Heart left ventricle (tissue), 16 donors: ENCODE measurements at regions not wholly inside any gene's neighbourhood (a gene's known extent, or its start where the extent isn't known, plus 50 kb on each side); places are given as distances from the start of the nearest gene placed in this dataset.

Experiments used
- ATAC-seq, 4 donors: fragments of 200-7000 bp; cut with Tn5 transposase; one replicate each; pipeline ENCODE4 v1.9.1; 2020 to 2022; ENCODE audit warnings: moderate library complexity in 4 of 4, mild to moderate bottlenecking in 3 of 4, moderate number of reproducible peaks in 1 of 4
- DNase-seq, 5 donors: peaks; one replicate each; pipeline ENCODE4 v3.0.0-alpha.2; 2020
- H3K27ac ChIP-seq, 12 donors: fragments of 200-600 bp; sonication (generic) in 4 of 12; one replicate each; pipeline versions ENCODE4 v1.5.0 to v1.8.0; 2016 to 2022; ENCODE audit warnings: mild to moderate bottlenecking in 2 of 12
- H3K27me3 ChIP-seq, 9 donors: fragments of 200-600 bp; sonication (generic) in 2 of 9; one replicate each; pipeline versions ENCODE4 v1.5.1 to v1.8.0; 2016 to 2022; ENCODE audit warnings: mild to moderate bottlenecking in 3 of 9
- H3K36me3 ChIP-seq, 9 donors: fragments of 200-600 bp; sonication (generic) in 2 of 9; one replicate each; pipeline versions ENCODE4 v1.5.0 to v1.8.0; 2018 to 2022; ENCODE audit warnings: mild to moderate bottlenecking in 2 of 9
- H3K4me1 ChIP-seq, 12 donors: fragments of 200-600 bp; sonication (generic) in 4 of 12; one replicate each; pipeline versions ENCODE4 v1.5.0 to v1.8.0; 2016 to 2022; ENCODE audit warnings: mild to moderate bottlenecking in 3 of 12
- H3K4me3 ChIP-seq, 12 donors: fragments of 200-600 bp; sonication (generic) in 4 of 12; one replicate each; pipeline versions ENCODE4 v1.5.0 to v1.8.0; 2017 to 2022; ENCODE audit warnings: mild to moderate bottlenecking in 9 of 12, moderate library complexity in 4 of 12
- H3K9me3 ChIP-seq, 12 donors: fragments of 200-600 bp; sonication (generic) in 4 of 12; one replicate each; pipeline versions ENCODE4 v1.5.0 to v1.8.0; 2016 to 2022; ENCODE audit warnings: mild to moderate bottlenecking in 1 of 12
- CTCF ChIP-seq, 12 donors: fragments of 200-600 bp; sonication (generic) in 4 of 12; IDR thresholded peaks; one replicate each; pipeline versions ENCODE4 v1.5.0 to v1.8.0; 2018 to 2022; ENCODE audit warnings: antibody characterized with exemption in 12 of 12, mild to moderate bottlenecking in 5 of 12
- POLR2A ChIP-seq, 2 donors: fragments of 450-650 bp; IDR thresholded peaks; one replicate each; pipeline ENCODE4 v1.6.1; 2017; ENCODE audit warnings: antibody characterized with exemption in 2 of 2, mild to moderate bottlenecking in 2 of 2, moderate library complexity in 2 of 2
- WGBS, 4 donors: extraction: QIAGEN DNeasy Blood & Tissue Kit in 2 of 4; methylation state at CpG; one replicate each; pipeline versions ENCODE4 v1.1.5 to v1.1.7; 2013 to 2018; 5-methylcytosine and 5-hydroxymethylcytosine counted together
- intact Hi-C, 10 donors: fragments of 100-400 bp; cut with DNase I; formaldehyde crosslinking; loops; one replicate each; pipeline versions ENCODE4 v1.11.1 to v1.14.2; 2022
- donor health status: ischemic (EF 13 %, LVEDD 7.1; RV severe dilation, severe dysfunction).
- donor health status: healthy with polysubstance abuse.
- donor health status: DM: no; HTN: yes; CAD: no.
- donor health status: DM: no; HTN: no; CAD: no.
- donor health status: ischemic (EF 25% LVEDD 6.9; RV normal size, moderate dysfunction).
- donor health status: ischemic (EF 25% LVEDD 5.7; RV mildly dilated, moderate dysfunction).
- donor health status: healthy.
- donor health status: DM: yes; HTN: yes; CAD: no.
- donor health status: ischemic (EF 35%, LVEDD 5.7; RV mildly dilated, moderate dysfunction).
- donor health status: nonischemic (EF 11% LVEDD 7.7; RV severe dilation, severe dysfunction).
- donor health status: DM: yes; HTN: yes; CAD: no.
- donor health status: PGD.
- donor health status: ischemic (EF 29% LVEDD 5.4; RV normal size, mild dysfunction).
- donor health status: nonischemic (EF 23%, LVEDD 6.1; RV moderate dilation, normal function).

DNA sequence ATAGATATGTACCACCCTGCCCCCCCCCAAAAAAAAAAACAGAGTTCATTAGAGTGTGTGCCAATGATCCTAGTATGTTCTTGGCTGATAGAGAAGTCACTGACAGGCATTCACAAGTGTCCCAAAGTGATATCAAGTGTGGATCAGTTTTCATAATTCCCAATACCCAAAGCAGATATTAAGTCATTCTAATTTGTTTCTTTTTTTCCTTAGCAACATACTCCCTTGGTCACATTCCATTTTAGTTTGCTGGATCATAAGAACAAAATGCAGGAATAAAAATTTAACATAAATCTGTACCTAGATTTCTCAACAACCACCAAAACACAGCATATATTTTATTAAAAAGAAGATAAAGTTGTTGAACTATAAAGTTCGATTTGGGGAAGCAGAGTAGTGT, 129.8 kb upstream of the PALMD start:
- H3K9me3 ChIP-seq, result no peaks in the 10 kb centered on the region
- H3K4me1 ChIP-seq, result no peaks in the 10 kb centered on the region
- no peaks in the 10 kb centered on the region for H3K27me3 ChIP-seq
- TF ChIP-seq CTCF (IDR thresholded peaks at IDR 0.05) (no peak), POLR2A (IDR thresholded peaks at IDR 0.05) (no peak)
- H3K36me3 ChIP-seq, result no peaks in the 10 kb centered on the region
- no peak overlapping the region for H3K27ac ChIP-seq
- intact Hi-C loops, result no loop called here
- 78 to 87% (median 86%) methylated on average over 1 of the region's 1 CpG for WGBS, 4 donors
- ATAC-seq (no peak), DNase-seq (no peak)
- H3K4me3 ChIP-seq, result no peak overlapping the region

DNA sequence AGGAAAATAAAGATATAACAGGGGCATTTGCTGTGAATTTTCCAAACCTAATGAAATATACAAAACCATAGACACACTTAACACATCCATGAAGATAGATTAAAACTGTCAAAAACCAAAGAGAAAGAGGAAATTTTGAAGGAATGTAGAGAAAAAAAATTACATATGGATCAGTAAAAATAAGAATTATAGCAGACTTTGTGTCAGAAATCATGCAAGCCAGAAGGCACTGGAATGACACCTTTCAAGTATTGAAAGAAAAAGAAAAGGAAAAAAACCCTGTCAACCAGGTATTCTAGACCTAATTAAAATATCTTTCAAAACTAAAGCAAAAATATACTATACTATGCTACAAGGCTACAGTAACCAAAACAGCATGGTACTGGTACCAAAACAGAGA, 125.8 kb upstream of the PALMD start:
- peaks cover 0 to 3% (median 0%) of the 10 kb centered on the region in 12 donors for H3K4me1 ChIP-seq
- H3K36me3 ChIP-seq, result no peaks in the 10 kb centered on the region
- H3K27ac ChIP-seq, result no peak overlapping the region
- H3K4me3 ChIP-seq, result no peak overlapping the region
- no peak for ATAC-seq
- TF ChIP-seq CTCF (IDR thresholded peaks at IDR 0.05), result no peak
- no peak for TF ChIP-seq POLR2A (IDR thresholded peaks at IDR 0.05)
- DNase-seq, result no peak
- intact Hi-C loops, result loop anchor here in 1 of 10 donors (10.0 kb wide), 1 partner anchor 125 kb away; the partner anchor contains the start of gene PALMD
- H3K9me3 ChIP-seq, result peaks cover 0 to 5% (median 0%) of the 10 kb centered on the region in 12 donors
- no peaks in the 10 kb centered on the region for H3K27me3 ChIP-seq

DNA sequence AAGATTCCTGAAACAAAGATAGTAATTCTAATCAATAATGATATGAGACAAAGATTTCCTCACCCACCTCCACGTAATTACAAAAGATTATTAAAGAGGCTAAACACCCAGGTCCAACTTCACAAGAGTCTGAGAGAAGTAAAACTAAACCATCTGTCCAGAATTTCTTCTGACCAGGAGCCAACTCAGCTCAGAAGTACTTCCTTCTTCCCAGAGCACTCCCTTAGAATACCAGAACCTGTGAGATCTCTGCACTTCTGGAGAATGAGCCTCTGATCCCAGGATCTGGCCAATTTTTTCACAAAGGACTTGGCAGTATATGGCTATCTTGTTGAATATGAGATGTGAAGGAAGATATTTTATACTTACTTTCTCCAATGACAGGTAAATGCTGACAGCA, 120.6 kb upstream of the PALMD start:
- ATAC-seq, result peak in 1 of 4 donors; percentile 42
- Histone ChIP-seq H3K9me3 (peaks cover 0 to 5% (median 0%) of the 10 kb centered on the region in 12 donors), H3K27ac (peak overlapping the region in 2 of 12 donors; percentile 5 to 16), H3K4me3 (no peak overlapping the region), H3K36me3 (no peaks in the 10 kb centered on the region), H3K4me1 (peaks cover 0 to 23% (median 1%) of the 10 kb centered on the region in 12 donors), H3K27me3 (no peaks in the 10 kb centered on the region)
- DNase-seq, result no peak
- intact Hi-C loops, result loop anchor here in 7 of 10 donors (2.0 to 10.0 kb wide), 7 partner anchors 43 to 343 kb away; partner anchors contain the start of gene PALMD (in 3 of the 7)
- TF ChIP-seq POLR2A (IDR thresholded peaks at IDR 0.05), result no peak
- TF ChIP-seq CTCF (IDR thresholded peaks at IDR 0.05), result no peak
- 21 to 45% (median 28%) methylated on average over 1 of the region's 1 CpG for WGBS, 4 donors

GRCh38 chr1:99527078-99527477, 118.8 kb upstream of the PALMD start:
- no peak overlapping the region for H3K27ac ChIP-seq
- H3K27me3 ChIP-seq, result no peaks in the 10 kb centered on the region
- no peaks in the 10 kb centered on the region for H3K36me3 ChIP-seq
- DNase-seq (no peak), ATAC-seq (peak in 1 of 4 donors; percentile 42)
- peaks cover 0 to 3% (median 0%) of the 10 kb centered on the region in 12 donors for H3K9me3 ChIP-seq
- 80 to 92% (median 85%) methylated on average over 3 of the region's 3 CpGs for WGBS, 4 donors
- intact Hi-C loops, result loop anchor here in 7 of 10 donors (5.0 to 10.0 kb wide), 6 partner anchors 45 to 345 kb away; partner anchors contain the start of gene PALMD (in 3 of the 7)
- no peak overlapping the region for H3K4me3 ChIP-seq
- TF ChIP-seq CTCF (IDR thresholded peaks at IDR 0.05) (peak in 11 of 12 donors; percentile 6 to 63 (median 42)), POLR2A (IDR thresholded peaks at IDR 0.05) (no peak)
- H3K4me1 ChIP-seq, result peaks cover 0 to 23% (median 3%) of the 10 kb centered on the region in 12 donors
